HG02981 (cell line): ENCODE measurements at regions not wholly inside any gene's neighbourhood (a gene's known extent, or its start where the extent isn't known, plus 50 kb on each side); places are given as distances from the start of the nearest gene placed in this dataset.

ENCODE experiments used
- ATAC-seq: cut with Tn5 transposase; IDR thresholded peaks from one replicate; pipeline ENCODE4 v1.9.1; 2021; ENCODE audit warnings: mild to moderate bottlenecking, moderate library complexity; ENCODE audit not compliant: unreplicated experiment

DNA sequence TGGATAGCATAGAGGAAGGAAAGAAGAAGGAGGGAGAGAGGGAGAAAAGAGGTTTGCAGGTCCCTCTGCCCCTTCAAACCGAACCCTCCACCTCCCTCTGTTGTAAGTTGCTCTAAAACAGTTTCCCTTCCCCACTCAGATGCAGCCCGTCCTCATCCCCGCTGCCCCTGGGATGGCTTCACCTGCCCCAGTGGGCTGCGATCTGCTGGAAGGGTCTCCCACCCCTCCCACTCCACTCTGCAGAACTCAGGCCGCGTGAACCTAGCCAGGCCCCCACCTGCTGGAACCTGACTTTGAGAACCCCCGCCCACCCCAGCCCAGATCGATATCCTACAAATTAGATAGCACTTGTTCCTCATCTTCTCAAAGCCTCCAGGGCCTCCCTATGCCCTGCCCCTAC, 190.8 kb downstream of the DLL1 start:
- no peak for ATAC-seq

GRCh38 chr6:170099387-170099786, 191.5 kb downstream of the DLL1 start:
- no peak for ATAC-seq

DNA sequence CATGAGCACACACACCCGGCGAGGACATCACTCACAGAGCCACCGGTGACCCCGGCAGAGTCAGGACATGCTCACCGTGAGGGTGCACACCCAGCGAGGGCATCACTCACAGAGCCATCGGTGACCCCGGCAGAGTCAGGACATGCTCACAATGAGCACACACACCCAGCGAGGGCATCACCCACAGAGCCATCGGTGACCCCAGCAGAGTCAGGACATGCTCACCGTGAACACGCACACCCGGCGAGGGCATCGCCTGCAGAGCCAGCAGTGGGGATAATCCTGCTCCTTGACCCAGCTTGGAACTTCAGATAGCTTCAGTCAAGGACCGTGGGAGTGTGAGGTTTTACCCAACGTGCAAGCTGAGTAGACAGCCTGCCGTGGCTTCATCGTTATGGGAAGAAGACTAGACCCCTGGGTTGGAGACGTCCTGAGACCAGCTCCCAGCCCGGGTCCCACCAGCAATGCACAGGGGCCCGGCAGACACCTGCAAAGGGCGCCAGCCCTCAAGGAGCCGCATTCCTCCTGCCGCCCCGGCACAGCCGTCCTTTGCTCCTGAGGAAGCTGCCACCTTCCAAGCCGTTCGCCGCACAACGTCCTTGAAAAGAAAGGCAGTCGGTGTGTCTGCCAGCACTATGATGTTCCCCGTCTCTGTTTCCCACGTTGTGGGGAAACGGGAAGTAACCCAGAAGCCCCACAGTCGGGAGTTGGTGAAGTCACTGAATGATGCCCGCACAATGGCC, 192.3 kb downstream of the DLL1 start:
- no peak for ATAC-seq

- ATAC-seq: no peak
Observed at GRCh38 chr6:170097505-170098427, 193.1 kb downstream of the DLL1 start.

- no peak for ATAC-seq
Observed at GRCh38 chr6:170096803-170097504, 193.9 kb downstream of the DLL1 start.

GRCh38 chr6:170096191-170096802, 194.6 kb downstream of the DLL1 start:
- ATAC-seq: no peak

DNA sequence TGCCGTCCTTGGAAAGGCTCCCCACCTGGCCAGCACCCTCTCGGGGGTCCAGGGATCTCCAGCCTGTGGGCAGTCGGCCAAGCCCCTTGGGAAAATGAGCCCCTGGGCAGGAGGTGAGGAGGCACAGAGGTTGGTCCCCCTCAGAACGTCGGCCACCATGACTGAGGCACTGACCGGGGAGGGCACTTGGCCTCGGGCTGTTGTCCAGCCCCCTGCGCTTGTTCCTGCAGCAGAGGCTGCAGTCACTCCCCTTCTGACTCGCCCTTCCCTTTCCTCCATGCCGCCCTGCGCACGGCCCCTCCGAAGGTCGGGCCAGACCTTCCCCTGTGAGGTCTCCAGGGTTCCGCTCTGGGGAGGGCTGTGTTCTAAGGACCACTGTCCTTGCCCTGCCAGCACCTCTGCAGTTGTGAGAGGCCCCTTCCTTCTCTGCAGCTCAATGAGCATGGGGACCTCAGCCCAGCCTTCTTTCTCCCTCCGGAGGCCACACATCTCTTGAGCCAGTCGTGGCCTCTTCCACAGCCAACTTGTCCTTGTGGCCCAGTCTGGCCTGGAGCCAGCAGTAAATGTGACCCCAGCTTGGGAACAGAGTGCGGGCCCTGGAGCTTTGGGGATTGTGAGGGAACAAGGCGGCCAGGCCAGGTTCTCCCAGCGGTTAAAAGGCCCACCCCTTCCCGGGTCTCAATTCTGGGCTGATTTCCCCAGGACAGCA, 195.5 kb downstream of the DLL1 start:
- ATAC-seq: no peak

DNA sequence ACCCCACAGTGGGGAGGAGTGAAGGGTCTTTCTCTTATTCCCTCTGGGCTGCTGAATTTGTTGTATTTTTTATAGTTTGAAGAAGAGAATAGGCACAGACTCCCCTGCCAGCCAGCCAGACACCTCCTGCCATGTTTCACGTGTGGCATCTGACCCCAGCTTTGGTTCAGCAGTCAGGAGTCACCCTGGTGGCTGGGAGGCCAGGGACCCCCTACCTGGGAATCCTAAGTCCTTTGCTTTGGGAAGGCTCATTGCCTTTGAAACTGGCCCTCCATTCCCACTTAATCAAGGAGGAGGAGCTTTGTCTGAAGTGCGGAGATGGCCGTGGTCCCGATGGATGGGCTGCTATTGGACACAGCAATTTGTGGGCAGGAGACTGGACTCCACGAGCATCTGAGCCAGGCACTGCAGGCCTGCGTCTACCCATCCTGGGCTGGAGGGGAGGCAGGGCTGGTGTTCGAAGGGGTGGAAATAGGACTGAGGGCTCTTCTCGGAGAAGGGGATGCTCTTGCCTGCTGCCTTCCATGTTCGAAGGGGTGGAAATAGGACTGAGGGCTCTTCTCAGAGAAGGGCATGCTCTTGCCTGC, 196.1 kb downstream of the DLL1 start:
- no peak for ATAC-seq

DNA sequence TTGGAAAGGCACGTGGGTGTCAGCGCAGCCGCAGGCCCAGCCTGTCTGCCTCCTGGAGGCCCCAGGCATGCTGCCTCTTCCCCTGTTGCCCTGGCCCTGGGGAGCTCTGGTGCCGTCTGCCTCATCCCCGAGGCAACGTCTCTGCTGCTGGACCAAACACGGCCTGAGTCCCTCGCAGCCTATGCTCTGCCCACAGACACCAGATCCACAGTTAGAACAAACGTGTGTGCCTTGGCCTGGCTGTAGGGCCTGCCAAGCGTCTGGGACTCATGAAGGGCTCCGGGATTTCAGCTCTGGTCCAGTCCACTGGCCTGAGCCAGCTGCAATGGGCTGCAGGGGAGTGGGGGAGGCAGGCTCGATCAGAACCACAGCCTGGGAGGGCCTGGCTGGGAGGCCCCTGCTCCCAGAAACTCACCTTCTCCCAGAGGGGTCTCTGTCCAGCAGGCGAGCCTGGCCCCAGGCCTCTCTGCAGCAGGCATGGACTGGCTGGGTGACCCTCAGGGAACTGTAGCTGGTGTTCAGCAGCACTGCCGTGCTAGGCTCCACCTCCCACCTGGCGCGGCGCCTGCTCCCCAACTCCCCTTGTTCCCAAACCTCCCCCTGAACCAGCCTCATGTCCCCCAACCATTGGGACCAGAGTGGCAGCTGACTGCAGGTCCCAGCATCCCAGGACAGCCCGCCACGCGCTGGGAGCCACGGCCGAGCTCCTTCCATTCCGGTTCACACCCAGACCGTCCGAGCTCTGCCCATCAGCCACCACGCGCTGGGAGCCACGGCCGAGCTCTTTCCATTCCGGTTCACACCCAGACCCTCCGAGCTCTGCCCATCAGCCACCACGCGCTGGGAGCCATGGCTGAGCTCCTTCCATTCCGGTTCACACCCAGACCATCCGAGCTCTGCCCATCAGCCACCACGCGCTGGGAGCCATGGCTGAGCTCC, 197.0 kb downstream of the DLL1 start:
- ATAC-seq: no peak

DNA sequence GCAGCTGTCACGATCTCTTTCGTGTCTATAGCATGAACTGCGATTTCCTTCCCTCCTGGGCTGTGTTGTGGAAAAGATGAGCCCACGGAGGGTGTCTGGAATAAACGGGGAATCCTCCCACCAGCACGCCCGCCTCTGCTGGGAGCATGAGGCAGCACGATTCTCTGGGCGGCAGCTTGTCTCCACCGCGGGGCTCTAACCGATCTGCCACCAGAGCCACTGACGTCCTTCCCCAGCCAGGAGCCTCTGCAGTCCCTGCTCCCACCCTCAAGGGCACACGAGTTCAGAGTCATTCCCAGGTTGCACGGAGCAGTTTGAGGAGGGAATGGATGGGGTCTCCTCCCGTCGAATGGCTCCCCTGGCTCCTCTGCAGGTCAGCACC, 197.6 kb downstream of the DLL1 start:
- no peak for ATAC-seq

DNA sequence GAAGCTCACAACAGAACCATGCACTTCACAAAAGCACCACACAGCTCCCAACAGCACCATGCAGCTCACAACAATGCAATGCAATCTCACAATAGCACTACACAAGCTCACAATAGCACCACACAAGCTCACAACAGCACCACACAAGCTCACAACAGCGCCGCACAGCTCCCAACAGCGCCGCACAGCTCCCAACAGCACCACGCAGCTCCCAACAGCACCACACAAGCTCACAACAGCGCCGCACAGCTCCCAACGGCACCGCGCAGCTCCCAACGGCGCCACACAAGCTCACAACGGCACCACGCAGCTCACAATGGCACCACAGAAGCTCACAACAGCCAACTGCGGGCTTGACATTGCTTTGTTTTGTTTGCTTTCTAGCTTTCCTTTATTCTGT, 198.1 kb downstream of the DLL1 start:
- no peak for ATAC-seq

- no peak for ATAC-seq
Observed at GRCh38 chr6:170091639-170092579, 199.0 kb downstream of the DLL1 start.

GRCh38 chr6:170091000-170091638, 199.8 kb downstream of the DLL1 start:
- no peak for ATAC-seq

- ATAC-seq: no peak
Observed at GRCh38 chr6:170090561-170090960, 200.3 kb downstream of the DLL1 start.

DNA sequence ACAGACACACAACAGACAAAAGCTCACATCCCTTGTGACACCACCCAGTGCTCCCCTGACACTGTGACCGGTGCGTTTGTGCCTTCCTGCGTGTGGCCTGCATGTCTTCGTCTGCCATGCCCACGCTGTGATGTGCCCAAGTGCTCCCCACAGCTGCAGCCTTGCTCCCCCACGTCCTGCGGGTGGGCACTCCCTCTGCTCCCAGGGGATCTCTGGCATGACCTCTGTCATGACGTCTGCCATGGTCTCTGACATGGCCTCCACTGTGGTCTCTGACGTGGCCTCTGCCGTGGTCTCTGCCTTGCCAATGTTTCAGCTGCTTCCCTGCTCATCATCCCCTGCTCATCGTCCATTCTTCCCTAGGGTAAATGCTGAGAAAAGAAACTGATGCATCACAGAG, 200.9 kb downstream of the DLL1 start:
- peak; percentile 15 for ATAC-seq

GRCh38 chr6:170088582-170088955, 202.3 kb downstream of the DLL1 start:
- no peak for ATAC-seq

- ATAC-seq: peak; percentile 63
Observed at GRCh38 chr6:170087941-170088581, 202.8 kb downstream of the DLL1 start.
